ENCODE measurements at regions not wholly inside any gene's neighbourhood (a gene's known extent, or its start where the extent isn't known, plus 50 kb on each side); places are given as distances from the start of the nearest gene placed in this dataset.

DNA sequence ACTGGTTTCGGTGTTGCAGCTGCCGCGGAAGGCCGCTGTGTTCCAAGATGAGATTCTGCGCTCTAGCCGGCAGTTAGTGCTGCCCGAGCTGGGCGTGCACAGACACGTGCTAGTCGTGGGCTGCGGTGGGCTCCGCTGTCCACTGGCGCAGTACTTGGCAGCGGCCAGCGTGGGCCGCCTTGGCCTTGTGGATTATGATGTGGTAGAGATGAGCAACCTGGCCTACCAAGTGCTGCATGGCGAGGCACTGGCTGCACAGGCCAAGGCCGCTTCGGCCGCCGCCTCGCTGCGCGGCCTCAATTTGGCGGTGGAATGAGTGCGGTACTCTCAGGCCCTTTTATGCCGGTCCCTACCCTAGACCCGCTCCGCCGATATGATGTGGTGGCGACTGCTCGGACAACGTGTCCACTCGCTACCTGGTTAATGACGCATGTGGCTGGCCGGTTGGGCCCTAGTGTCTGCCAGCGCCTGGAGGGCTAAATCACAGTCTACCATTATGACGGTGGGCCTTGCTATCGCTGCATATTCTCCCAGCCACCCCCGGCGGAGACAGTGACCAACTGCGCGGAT is 102.2 kb downstream of the SNAPC1 start:
- no peak for TF ChIP-seq POLR2A (IDR thresholded peaks at IDR 0.05)
- TF ChIP-seq, protein P1, sequence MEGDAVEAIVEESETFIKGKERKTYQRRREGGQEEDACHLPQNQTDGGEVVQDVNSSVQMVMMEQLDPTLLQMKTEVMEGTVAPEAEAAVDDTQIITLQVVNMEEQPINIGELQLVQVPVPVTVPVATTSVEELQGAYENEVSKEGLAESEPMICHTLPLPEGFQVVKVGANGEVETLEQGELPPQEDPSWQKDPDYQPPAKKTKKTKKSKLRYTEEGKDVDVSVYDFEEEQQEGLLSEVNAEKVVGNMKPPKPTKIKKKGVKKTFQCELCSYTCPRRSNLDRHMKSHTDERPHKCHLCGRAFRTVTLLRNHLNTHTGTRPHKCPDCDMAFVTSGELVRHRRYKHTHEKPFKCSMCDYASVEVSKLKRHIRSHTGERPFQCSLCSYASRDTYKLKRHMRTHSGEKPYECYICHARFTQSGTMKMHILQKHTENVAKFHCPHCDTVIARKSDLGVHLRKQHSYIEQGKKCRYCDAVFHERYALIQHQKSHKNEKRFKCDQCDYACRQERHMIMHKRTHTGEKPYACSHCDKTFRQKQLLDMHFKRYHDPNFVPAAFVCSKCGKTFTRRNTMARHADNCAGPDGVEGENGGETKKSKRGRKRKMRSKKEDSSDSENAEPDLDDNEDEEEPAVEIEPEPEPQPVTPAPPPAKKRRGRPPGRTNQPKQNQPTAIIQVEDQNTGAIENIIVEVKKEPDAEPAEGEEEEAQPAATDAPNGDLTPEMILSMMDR (IDR thresholded peaks at IDR 0.05): no peak
- 84 to 97% (median 93%) methylated on average over 24 to 43 of the region's 43 CpGs for WGBS, 4 donors
- intact Hi-C loops (cut with DNase I): no loop called here
- ATAC-seq: no peak
- no peak for DNase-seq
- Histone ChIP-seq H3K27me3 (no peaks in the 10 kb centered on the region), H3K27ac (no peak overlapping the region), H3K36me3 (no peaks in the 10 kb centered on the region), H3K9me3 (peaks cover 0 to 4% (median 0%) of the 10 kb centered on the region in 12 donors), H3K4me1 (no peaks in the 10 kb centered on the region), H3K4me3 (no peak overlapping the region)

DNA sequence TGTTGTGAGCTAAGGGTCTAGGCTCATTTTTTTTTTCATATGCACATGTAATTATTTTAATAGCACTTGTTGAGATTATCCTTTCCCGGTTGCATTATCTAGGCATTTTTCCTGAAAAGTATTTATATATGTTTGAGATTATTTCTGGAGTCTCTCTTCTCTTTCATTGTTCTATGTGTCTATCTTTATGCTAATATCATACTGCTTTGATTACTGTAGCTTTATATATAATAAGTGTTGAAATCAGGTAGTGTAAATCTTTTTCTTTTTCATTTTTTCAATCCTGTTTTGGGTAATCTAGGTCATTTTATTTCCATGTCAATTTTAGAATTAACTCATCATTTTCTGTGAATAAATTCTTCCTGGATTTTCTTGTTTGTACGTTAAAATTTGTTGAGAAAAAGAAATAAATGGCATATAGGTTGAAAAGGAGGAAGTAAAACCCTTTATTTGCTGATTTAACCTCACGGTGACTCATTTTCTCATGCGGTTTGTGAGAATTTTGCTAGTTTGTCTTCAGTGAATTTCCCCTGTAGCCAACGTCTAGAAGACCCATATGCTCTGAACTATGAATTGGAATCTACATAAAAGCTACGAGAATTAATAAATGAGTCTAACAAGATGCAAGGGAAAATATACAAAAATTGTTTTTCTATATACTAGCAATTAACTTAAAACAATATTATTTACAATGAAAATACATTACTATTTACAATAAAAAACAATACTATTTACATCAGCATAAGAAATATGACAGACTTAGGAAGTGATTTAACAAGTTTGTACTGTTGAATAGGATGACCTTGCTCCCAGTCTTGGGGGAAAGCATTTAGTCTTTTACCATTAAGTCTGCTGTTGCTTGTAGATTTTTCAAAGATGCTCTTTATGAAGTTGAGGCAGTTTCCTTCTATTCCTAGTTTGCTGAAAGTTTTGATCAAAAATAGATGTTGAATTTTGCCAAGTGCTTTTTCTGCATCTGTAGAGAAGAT is 105.0 kb downstream of the SNAPC1 start:
- ATAC-seq (no peak), DNase-seq (no peak)
- no peak overlapping the region for H3K4me3 ChIP-seq
- 74 to 79% (median 75%) methylated on average over 6 of the region's 6 CpGs for WGBS, 4 donors
- H3K9me3 ChIP-seq: peaks cover 0 to 18% (median 6%) of the 10 kb centered on the region in 12 donors
- no peaks in the 10 kb centered on the region for H3K36me3 ChIP-seq
- no peaks in the 10 kb centered on the region for H3K27me3 ChIP-seq
- intact Hi-C loops (cut with DNase I): no loop called here
- no peak overlapping the region for H3K27ac ChIP-seq
- H3K4me1 ChIP-seq: no peaks in the 10 kb centered on the region
- no peak for TF ChIP-seq POLR2A (IDR thresholded peaks at IDR 0.05)
- TF ChIP-seq, protein P1 (IDR thresholded peaks at IDR 0.05): no peak

DNA sequence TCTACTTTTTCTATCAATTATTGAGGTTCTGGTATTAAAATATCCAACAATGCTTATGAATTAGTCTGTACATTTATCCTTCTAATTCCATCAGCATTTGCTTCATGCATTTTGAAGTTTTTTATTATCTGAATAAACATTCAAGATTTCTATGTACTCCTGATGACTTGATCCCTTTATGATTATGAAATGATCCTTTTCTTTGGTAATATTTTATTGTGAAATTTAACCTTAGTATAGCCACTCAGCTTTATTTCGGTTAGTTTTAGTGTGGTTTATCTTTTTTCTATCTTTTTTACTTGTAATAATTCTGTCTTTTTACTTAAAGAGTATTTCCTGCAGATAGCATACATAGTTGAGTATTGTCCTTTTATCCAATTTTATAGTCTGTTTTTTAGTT is 106.6 kb downstream of the SNAPC1 start:
- peaks cover 0 to 9% (median 0%) of the 10 kb centered on the region in 9 donors for H3K27me3 ChIP-seq
- H3K9me3 ChIP-seq: peaks cover 0 to 18% (median 6%) of the 10 kb centered on the region in 12 donors
- H3K36me3 ChIP-seq: no peaks in the 10 kb centered on the region
- H3K27ac ChIP-seq: no peak overlapping the region
- TF ChIP-seq POLR2A (IDR thresholded peaks at IDR 0.05): no peak
- TF ChIP-seq, protein P1 (IDR thresholded peaks at IDR 0.05): no peak
- H3K4me1 ChIP-seq: no peaks in the 10 kb centered on the region
- intact Hi-C loops (cut with DNase I): no loop called here
- H3K4me3 ChIP-seq: no peak overlapping the region
- ATAC-seq (no peak), DNase-seq (no peak)
- WGBS, 4 donors: 40 to 93% (median 82%) methylated on average over 1 of the region's 1 CpG

DNA sequence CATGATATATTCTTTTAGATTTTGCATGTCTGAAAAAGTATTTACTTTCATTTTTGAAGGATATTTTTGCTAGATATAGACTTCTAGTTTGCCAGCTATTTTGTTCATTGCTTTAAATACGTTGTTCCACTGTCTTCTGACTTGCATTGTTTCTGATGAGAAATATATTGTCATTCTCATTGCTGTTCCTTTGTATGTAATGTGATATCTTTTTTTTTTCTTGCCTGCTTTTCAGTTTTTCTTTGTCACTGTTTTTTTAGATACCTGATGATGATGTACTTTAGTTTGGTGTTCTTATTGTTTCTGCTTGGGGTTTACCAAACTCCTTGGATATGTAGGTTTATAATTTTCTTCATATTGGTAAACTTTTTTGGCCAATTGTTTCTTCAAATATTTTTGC is 107.9 kb downstream of the SNAPC1 start:
- intact Hi-C loops (cut with DNase I): no loop called here
- peaks cover 0 to 18% (median 4%) of the 10 kb centered on the region in 12 donors for H3K9me3 ChIP-seq
- 74 to 83% (median 78%) methylated on average over 1 of the region's 1 CpG for WGBS, 4 donors
- peaks cover 0 to 16% (median 0%) of the 10 kb centered on the region in 9 donors for H3K27me3 ChIP-seq
- no peak overlapping the region for H3K27ac ChIP-seq
- H3K4me3 ChIP-seq: no peak overlapping the region
- TF ChIP-seq, protein P1 (IDR thresholded peaks at IDR 0.05): no peak
- no peak for TF ChIP-seq POLR2A (IDR thresholded peaks at IDR 0.05)
- no peaks in the 10 kb centered on the region for H3K36me3 ChIP-seq
- ATAC-seq (no peak), DNase-seq (no peak)
- H3K4me1 ChIP-seq: no peaks in the 10 kb centered on the region

Data from heart left ventricle (tissue), 16 donors.